HG02571 (cell line): ENCODE measurements at regions not wholly inside any gene's neighbourhood (a gene's known extent, or its start where the extent isn't known, plus 50 kb on each side); places are given as distances from the start of the nearest gene placed in this dataset.
"Not testable (repeated sequence)": the region's sequence is repeated elsewhere in the genome, so short reads cannot be mapped to it uniquely, and the experiment has no call there.

Experiments
- ATAC-seq: cut with Tn5 transposase; IDR thresholded peaks from one replicate; pipeline ENCODE4 v1.9.1; 2021; ENCODE audit warnings: mild to moderate bottlenecking, moderate library complexity; ENCODE audit not compliant: unreplicated experiment

GRCh38 chr11:81220146-81220895 is 1513.3 kb downstream of the FAM181B start:
- ATAC-seq: no peak

GRCh38 chr11:81219661-81220060 is 1514.0 kb downstream of the FAM181B start:
- ATAC-seq: no peak

- ATAC-seq: no peak
Measured at GRCh38 chr11:81218440-81218839, 1515.2 kb downstream of the FAM181B start.

- no peak for ATAC-seq
Measured at GRCh38 chr11:81211050-81211449, 1522.6 kb downstream of the FAM181B start.

GRCh38 chr11:81207421-81208054 is 1526.1 kb downstream of the FAM181B start:
- no peak for ATAC-seq

GRCh38 chr11:81203876-81204275 is 1529.8 kb downstream of the FAM181B start:
- no peak for ATAC-seq

GRCh38 chr11:81197396-81197795 is 1536.3 kb downstream of the FAM181B start:
- ATAC-seq: no peak

GRCh38 chr11:81192516-81192915 is 1541.1 kb downstream of the FAM181B start:
- no peak for ATAC-seq

- no peak for ATAC-seq
Measured at GRCh38 chr11:81190546-81190945, 1543.1 kb downstream of the FAM181B start.

GRCh38 chr11:81187033-81187432 is 1546.6 kb downstream of the FAM181B start:
- ATAC-seq: not testable (repeated sequence)

GRCh38 chr11:81174646-81175330 is 1558.9 kb downstream of the FAM181B start:
- no peak for ATAC-seq

GRCh38 chr11:81165164-81165563 is 1568.5 kb downstream of the FAM181B start:
- no peak for ATAC-seq

- no peak for ATAC-seq
Measured at GRCh38 chr11:81159900-81160299, 1573.8 kb downstream of the FAM181B start.

- ATAC-seq: no peak
Measured at GRCh38 chr11:81135570-81135969, 1598.1 kb downstream of the FAM181B start.

GRCh38 chr11:81129618-81130017 is 1604.0 kb downstream of the FAM181B start:
- ATAC-seq: no peak

- ATAC-seq: no peak
Measured at GRCh38 chr11:81112718-81113117, 1620.9 kb downstream of the FAM181B start.

- no peak for ATAC-seq
Measured at GRCh38 chr11:81104051-81104450, 1629.6 kb downstream of the FAM181B start.

- ATAC-seq: no peak
Measured at GRCh38 chr11:81098471-81098870, 1635.2 kb downstream of the FAM181B start.

- no peak for ATAC-seq
Measured at GRCh38 chr11:81092522-81092921, 1641.1 kb downstream of the FAM181B start.

- no peak for ATAC-seq
Measured at GRCh38 chr11:81089242-81089641, 1644.4 kb downstream of the FAM181B start.

GRCh38 chr11:81080476-81080875 is 1639.6 kb upstream of the TENM4 start:
- no peak for ATAC-seq

- no peak for ATAC-seq
Measured at GRCh38 chr11:81072273-81072672, 1631.4 kb upstream of the TENM4 start.
